ENCODE measurements at regions not wholly inside any gene's neighbourhood (a gene's known extent, or its start where the extent isn't known, plus 50 kb on each side); places are given as distances from the start of the nearest gene placed in this dataset.

GRCh38 chr16:55380485-55380884 is 56.5 kb downstream of the IRX6 start:
- ATAC-seq: no peak
- Histone ChIP-seq H3K27ac (peak overlapping the region in 2 of 4 donors; percentile 38 to 65), H3K4me1 (no peaks in the 10 kb centered on the region), H3K9me3 (no peaks in the 10 kb centered on the region), H3K4me3 (no peak overlapping the region), H3K36me3 (no peaks in the 10 kb centered on the region), H3K27me3 (no peaks in the 10 kb centered on the region)
- intact Hi-C loops (cut with DNase I; ENCODE audit: low total_unique reads): loop anchor here (10.0 kb wide), 1 partner anchor 294 kb away; no protein-coding TSS in a partner anchor
- TF ChIP-seq POLR2A (IDR thresholded peaks at IDR 0.05) (no peak), CTCF (IDR thresholded peaks at IDR 0.05 in 4 of 5, conservative IDR thresholded peaks at IDR 0.05 in 1 of 5) (no peak)
- in situ Hi-C loops (cut with MboI; ENCODE audit: low sequenced_read_pairs in 4 of 4): no loop called here
- no peak for DNase-seq

DNA sequence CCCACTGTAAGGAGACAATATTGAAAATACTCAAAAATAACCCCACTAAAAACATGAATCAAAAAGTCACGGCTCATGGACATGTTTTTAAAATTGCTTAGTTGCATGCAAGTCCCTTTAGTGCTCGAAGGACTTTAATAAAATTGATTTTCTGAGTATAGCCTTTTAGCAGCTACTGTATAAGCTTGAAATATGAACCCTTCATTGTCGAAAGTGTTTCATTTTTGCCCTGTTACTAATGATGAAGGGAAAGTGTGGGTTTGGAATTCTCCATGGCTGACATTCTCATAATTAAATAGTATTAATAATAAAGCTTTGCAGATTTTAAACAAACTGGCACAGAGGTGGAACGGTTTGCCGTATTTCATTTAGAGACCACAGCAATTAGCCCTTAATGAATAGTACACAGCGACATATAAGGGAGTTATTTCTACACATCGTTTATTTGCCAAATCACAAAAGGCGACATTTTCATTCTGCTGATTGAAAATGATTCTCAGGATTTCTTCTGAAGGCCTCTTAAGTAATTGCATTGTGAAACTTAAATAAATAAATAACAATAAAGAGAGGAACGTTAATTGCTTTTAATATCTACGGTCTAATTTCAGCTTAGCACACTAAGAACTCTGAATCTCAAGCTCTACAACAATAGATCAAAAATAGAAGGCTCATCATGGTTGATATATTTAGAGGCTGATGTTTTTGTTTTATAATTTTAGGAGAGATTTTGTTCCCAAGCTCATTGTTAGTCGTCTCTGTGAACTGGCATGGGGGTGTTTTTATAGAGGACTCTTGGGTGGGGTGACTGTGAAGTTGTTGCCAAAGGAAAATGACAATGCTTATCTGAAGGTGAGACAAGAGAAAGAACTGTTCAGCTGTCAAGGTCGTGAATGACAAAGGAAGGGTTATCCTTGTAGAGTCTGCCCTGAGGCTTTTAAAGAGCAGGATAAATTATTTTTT is 60.6 kb downstream of the IRX6 start:
- ATAC-seq (peak in 1 of 2 donors; percentile 32), DNase-seq (no peak)
- in situ Hi-C loops (cut with MboI; ENCODE audit: low sequenced_read_pairs in 4 of 4) (no loop called here), intact Hi-C loops (cut with DNase I; ENCODE audit: low total_unique reads) (loop anchor here (5.0 to 10.0 kb wide), 2 partner anchors 112 to 290 kb away; no protein-coding TSS in a partner anchor)
- Histone ChIP-seq H3K36me3 (no peaks in the 10 kb centered on the region), H3K4me3 (no peak overlapping the region), H3K9me3 (no peaks in the 10 kb centered on the region), H3K27me3 (no peaks in the 10 kb centered on the region), H3K27ac (peak overlapping the region; percentile 38 to 77 (median 54)), H3K4me1 (no peaks in the 10 kb centered on the region)
- no peak for TF ChIP-seq POLR2A (IDR thresholded peaks at IDR 0.05)
- TF ChIP-seq CTCF (IDR thresholded peaks at IDR 0.05 in 4 of 5, conservative IDR thresholded peaks at IDR 0.05 in 1 of 5): no peak

DNA sequence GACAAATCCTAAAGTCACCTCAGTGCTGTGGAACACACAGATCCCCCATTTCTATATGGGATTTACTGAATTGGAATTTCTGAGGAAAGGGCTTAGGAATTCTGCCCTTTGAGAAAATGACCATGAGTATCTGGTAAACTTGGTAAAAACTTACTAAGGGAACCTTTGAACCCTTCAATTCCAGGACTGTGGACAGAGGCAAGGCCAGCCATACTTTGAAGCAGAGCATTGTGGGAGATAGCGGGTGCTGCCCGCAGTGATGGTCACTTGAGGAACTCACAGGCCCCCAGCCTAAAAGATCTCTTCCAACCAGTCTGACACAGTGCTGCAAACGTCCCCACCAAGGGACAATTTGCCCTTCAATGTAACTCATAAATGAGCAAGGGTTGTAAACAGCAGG is 61.4 kb downstream of the IRX6 start:
- in situ Hi-C loops (cut with MboI; ENCODE audit: low sequenced_read_pairs in 4 of 4) (no loop called here), intact Hi-C loops (cut with DNase I; ENCODE audit: low total_unique reads) (loop anchor here (5.0 to 10.0 kb wide), 2 partner anchors 113 to 289 kb away; no protein-coding TSS in a partner anchor)
- Histone ChIP-seq H3K4me3 (no peak overlapping the region), H3K27me3 (no peaks in the 10 kb centered on the region), H3K27ac (peak overlapping the region; percentile 38 to 77 (median 54)), H3K4me1 (no peaks in the 10 kb centered on the region), H3K9me3 (no peaks in the 10 kb centered on the region), H3K36me3 (no peaks in the 10 kb centered on the region)
- ATAC-seq (no peak), DNase-seq (no peak)
- no peak for TF ChIP-seq CTCF (IDR thresholded peaks at IDR 0.05 in 4 of 5, conservative IDR thresholded peaks at IDR 0.05 in 1 of 5)
- TF ChIP-seq POLR2A (IDR thresholded peaks at IDR 0.05): no peak

GRCh38 chr16:55386534-55387296 is 62.7 kb downstream of the IRX6 start:
- peak overlapping the region in 3 of 4 donors; percentile 21 to 77 (median 52) for H3K27ac ChIP-seq
- intact Hi-C loops (cut with DNase I; ENCODE audit: low total_unique reads) (loop anchor here (5.0 to 10.0 kb wide), 2 partner anchors 114 to 288 kb away; no protein-coding TSS in a partner anchor), in situ Hi-C loops (cut with MboI; ENCODE audit: low sequenced_read_pairs in 4 of 4) (no loop called here)
- no peak for DNase-seq
- H3K4me3 ChIP-seq: no peak overlapping the region
- no peaks in the 10 kb centered on the region for H3K9me3 ChIP-seq
- no peak for ATAC-seq
- H3K4me1 ChIP-seq: no peaks in the 10 kb centered on the region
- H3K36me3 ChIP-seq: no peaks in the 10 kb centered on the region
- TF ChIP-seq POLR2A (IDR thresholded peaks at IDR 0.05): no peak
- TF ChIP-seq CTCF (IDR thresholded peaks at IDR 0.05 in 4 of 5, conservative IDR thresholded peaks at IDR 0.05 in 1 of 5): no peak
- no peaks in the 10 kb centered on the region for H3K27me3 ChIP-seq

Data from gastrocnemius medialis (tissue), 4 donors.